ENCODE measurements at regions not wholly inside any gene's neighbourhood (a gene's known extent, or its start where the extent isn't known, plus 50 kb on each side); places are given as distances from the start of the nearest gene placed in this dataset.

DNA sequence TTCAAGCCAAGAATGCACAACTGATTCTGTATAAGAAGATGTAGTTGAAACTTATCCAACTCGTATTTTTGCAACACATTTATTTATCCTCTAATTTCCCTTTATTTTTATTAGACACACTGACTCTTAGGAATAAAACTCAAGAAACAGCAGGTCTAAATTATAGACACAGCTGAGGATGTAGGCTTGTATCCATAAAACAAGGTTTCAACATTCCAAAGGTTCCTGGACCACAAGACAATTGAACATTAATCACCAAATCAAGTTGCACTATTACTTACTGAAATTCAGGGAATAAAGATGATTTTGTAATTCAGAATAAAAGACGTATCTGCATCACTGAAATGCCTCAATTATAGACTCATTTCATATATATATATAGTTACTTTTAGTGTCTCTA, 683.5 kb upstream of the GRIA3 start:
- TF ChIP-seq POLR2A (IDR thresholded peaks at IDR 0.05; ENCODE audit: low read depth, low read length) = no peak
- no peak for TF ChIP-seq POLR2AphosphoS5 (IDR thresholded peaks at IDR 0.05; ENCODE audit: low read depth, low read length)
- no peak for TF ChIP-seq SPI1 (IDR thresholded peaks at IDR 0.05; ENCODE audit: low read depth, low read length)
